Adrenal gland (tissue), 9 donors: ENCODE measurements at regions not wholly inside any gene's neighbourhood (a gene's known extent, or its start where the extent isn't known, plus 50 kb on each side); places are given as distances from the start of the nearest gene placed in this dataset.

Experiments
- DNase-seq, 7 donors: peaks; one replicate each; pipeline ENCODE4 v3.0.0-alpha.2; 2019 to 2020
- H3K27ac ChIP-seq, 5 donors: fragments of 200-600 bp; sonication (generic) in 4 of 5; 1 replicate in 3 of 5; 2 replicates in 2 of 5; pipeline versions ENCODE4 v1.5.1 to v1.8.0; 2016 to 2020; ENCODE audit warnings: mild to moderate bottlenecking in 1 of 5
- H3K27me3 ChIP-seq: fragments of 200-600 bp; 2 replicates; pipeline ENCODE4 v1.8.0; 2021
- H3K36me3 ChIP-seq, 2 donors: fragments of 200-600 bp; replicated peaks in 1 of 2; 1 replicate in 1 of 2; 2 replicates in 1 of 2; pipeline versions ENCODE4 v1.5.1 to v1.8.0; 2018 to 2022
- H3K4me1 ChIP-seq, 2 donors: fragments of 200-600 bp; replicated peaks in 1 of 2; 1 replicate in 1 of 2; 2 replicates in 1 of 2; pipeline versions ENCODE4 v1.5.1 to v1.8.0; 2018 to 2021
- H3K4me3 ChIP-seq, 4 donors: fragments of 200-600 bp; sonication (generic) in 3 of 4; one replicate each; pipeline ENCODE4 v1.5.1; 2016 to 2018
- H3K9me3 ChIP-seq, 3 donors: fragments of 200-600 bp; sonication (generic) in 1 of 3; replicated peaks in 1 of 3; 1 replicate in 2 of 3; 2 replicates in 1 of 3; pipeline versions ENCODE4 v1.5.1 to v1.8.0; 2016 to 2021
- CTCF ChIP-seq, 6 experiments: fragments of 450-650 bp in 4 of 6; fragments of 200-600 bp in 2 of 6; sonication (generic) in 1 of 6; IDR thresholded peaks; 1 replicate in 5 of 6; 2 replicates in 1 of 6; pipeline versions ENCODE4 v1.5.1 to v1.8.0; 2016 to 2021; ENCODE audit warnings: antibody characterized with exemption in 6 of 6, mild to moderate bottlenecking in 2 of 6, moderate library complexity in 1 of 6
- POLR2A ChIP-seq, 2 donors: fragments of 450-650 bp; IDR thresholded peaks; one replicate each; pipeline ENCODE4 v1.6.1; 2017; ENCODE audit warnings: antibody characterized with exemption in 2 of 2, mild to moderate bottlenecking in 2 of 2, moderate library complexity in 1 of 2
- WGBS, 4 donors: extraction: QIAGEN DNeasy Blood & Tissue Kit in 2 of 4; methylation state at CpG; one replicate each; pipeline versions ENCODE4 v1.1.5 to v1.1.7; 2013 to 2017; 5-methylcytosine and 5-hydroxymethylcytosine counted together
- intact Hi-C, 2 donors: fragments of 100-400 bp; cut with DNase I; formaldehyde crosslinking; loops; one replicate each; pipeline versions ENCODE4 v1.14.1 to v1.15.0; 2022 to 2023
- donor health status: healthy with polysubstance abuse.
- donor health status: Bipolar disorder and iron deficiency.
- donor health status: DM: yes; HTN: yes; CAD: no.
- donor health status: DM: no; HTN: no; CAD: no.
- donor health status: DM: no; HTN: no; CAD: no.

- no peak for DNase-seq
- H3K27ac ChIP-seq = no peak overlapping the region
- no peaks in the 10 kb centered on the region for H3K9me3 ChIP-seq
- WGBS, 4 donors = 61 to 75% (median 66%) methylated on average over 2 of the region's 2 CpGs
- H3K4me1 ChIP-seq = no peaks in the 10 kb centered on the region
- peaks cover 0 to 3% of the 10 kb centered on the region in 2 donors for H3K36me3 ChIP-seq
- H3K27me3 ChIP-seq = no peaks in the 10 kb centered on the region
- intact Hi-C loops = no loop called here
- no peak overlapping the region for H3K4me3 ChIP-seq
- TF ChIP-seq CTCF (IDR thresholded peaks at IDR 0.05) (no peak), POLR2A (IDR thresholded peaks at IDR 0.05) (no peak)
These were observed 949.5 kb upstream of the SOX9 start for GRCh38 chr17:71171270-71171669.

GRCh38 chr17:71173991-71174390, 946.8 kb upstream of the SOX9 start:
- Histone ChIP-seq H3K9me3 (no peaks in the 10 kb centered on the region), H3K27ac (no peak overlapping the region), H3K27me3 (no peaks in the 10 kb centered on the region), H3K4me3 (no peak overlapping the region), H3K4me1 (no peaks in the 10 kb centered on the region), H3K36me3 (peaks cover 0 to 3% of the 10 kb centered on the region in 2 donors)
- 66 to 75% (median 69%) methylated on average over 3 of the region's 3 CpGs for WGBS, 4 donors
- TF ChIP-seq CTCF (IDR thresholded peaks at IDR 0.05) (no peak), POLR2A (IDR thresholded peaks at IDR 0.05) (no peak)
- intact Hi-C loops = no loop called here
- DNase-seq = no peak

GRCh38 chr17:71176331-71176730, 944.5 kb upstream of the SOX9 start:
- no peaks in the 10 kb centered on the region for H3K9me3 ChIP-seq
- intact Hi-C loops = no loop called here
- no peak for TF ChIP-seq CTCF (IDR thresholded peaks at IDR 0.05)
- TF ChIP-seq POLR2A (IDR thresholded peaks at IDR 0.05) = no peak
- no peaks in the 10 kb centered on the region for H3K27me3 ChIP-seq
- no peak overlapping the region for H3K27ac ChIP-seq
- no peak for DNase-seq
- no peaks in the 10 kb centered on the region for H3K36me3 ChIP-seq
- 47 to 76% (median 57%) methylated on average over 1 of the region's 1 CpG for WGBS, 4 donors
- H3K4me1 ChIP-seq = no peaks in the 10 kb centered on the region
- no peak overlapping the region for H3K4me3 ChIP-seq

- Histone ChIP-seq H3K9me3 (no peaks in the 10 kb centered on the region), H3K4me1 (no peaks in the 10 kb centered on the region), H3K4me3 (no peak overlapping the region), H3K36me3 (no peaks in the 10 kb centered on the region), H3K27me3 (no peaks in the 10 kb centered on the region), H3K27ac (no peak overlapping the region)
- TF ChIP-seq CTCF (IDR thresholded peaks at IDR 0.05) (no peak), POLR2A (IDR thresholded peaks at IDR 0.05) (no peak)
- DNase-seq = no peak
- intact Hi-C loops = no loop called here
- WGBS, 4 donors = 73 to 83% (median 82%) methylated on average over 6 of the region's 6 CpGs
These were observed 943.8 kb upstream of the SOX9 start for GRCh38 chr17:71176928-71177443.
